IPS DF 4.7 (cell line): ENCODE measurements at regions not wholly inside any gene's neighbourhood (a gene's known extent, or its start where the extent isn't known, plus 50 kb on each side); places are given as distances from the start of the nearest gene placed in this dataset.

Experiments used
- DNase-seq: peaks from one replicate; pipeline ENCODE4 v3.0.0-alpha.2; 2013; ENCODE audit warnings: low spot score; ENCODE audit errors: extremely low read depth

DNA sequence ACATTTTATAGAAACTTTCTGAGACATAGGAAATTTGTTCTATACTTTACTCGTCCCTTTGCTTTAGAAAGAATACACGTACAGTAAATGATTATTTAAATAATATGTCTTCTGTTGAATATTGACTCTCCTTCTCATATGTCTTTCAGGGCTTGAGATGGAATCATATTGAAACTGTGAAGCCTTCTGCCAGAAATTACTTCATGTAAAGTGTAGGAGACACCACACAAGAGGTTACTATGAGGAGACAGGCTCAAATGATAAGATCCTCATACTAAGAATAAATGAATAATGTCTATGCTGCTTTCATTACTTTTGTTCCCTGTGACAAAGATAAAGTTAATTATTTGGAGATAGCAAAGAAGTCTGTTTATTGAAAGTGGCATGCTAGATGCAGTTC is 1240.3 kb upstream of the MAP3K7 start:
- no peak for DNase-seq

DNA sequence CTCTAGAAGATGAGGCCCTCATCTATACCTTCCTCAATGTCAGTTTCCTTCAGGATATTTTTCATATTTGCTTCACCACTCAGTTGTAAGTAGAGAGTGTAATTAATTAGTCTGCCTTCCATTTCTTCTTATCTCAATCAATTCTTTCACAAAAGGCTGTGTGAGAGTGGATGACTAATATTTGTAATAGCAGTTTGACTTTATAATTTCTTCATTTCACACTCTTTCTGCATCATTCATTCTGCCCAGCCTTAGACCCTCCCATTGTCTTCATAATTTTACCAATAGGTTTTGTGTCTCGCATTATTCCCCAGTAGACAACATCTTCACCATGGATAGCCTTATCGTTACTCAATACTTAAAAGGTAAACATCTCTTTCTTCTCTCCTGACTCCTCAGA is 1239.3 kb upstream of the MAP3K7 start:
- DNase-seq = no peak

DNA sequence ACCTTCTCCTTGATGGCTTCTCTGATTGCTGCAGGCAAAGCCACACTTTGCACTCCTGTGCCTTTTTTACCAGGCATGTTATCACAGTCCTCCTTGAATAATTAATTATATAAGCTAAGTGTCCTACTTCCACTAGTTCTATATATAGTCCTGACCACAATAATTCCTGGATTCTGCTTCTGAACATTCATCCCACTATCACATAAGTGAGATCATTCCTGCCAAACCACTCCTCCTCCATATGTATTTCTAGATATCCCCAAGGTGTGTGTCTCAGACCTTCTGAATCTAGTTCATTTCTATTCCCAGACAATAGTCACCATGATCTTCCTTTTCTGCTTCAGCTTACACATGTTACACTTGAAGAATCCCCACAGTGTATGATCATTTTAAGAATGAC is 1237.5 kb upstream of the MAP3K7 start:
- DNase-seq = no peak

DNA sequence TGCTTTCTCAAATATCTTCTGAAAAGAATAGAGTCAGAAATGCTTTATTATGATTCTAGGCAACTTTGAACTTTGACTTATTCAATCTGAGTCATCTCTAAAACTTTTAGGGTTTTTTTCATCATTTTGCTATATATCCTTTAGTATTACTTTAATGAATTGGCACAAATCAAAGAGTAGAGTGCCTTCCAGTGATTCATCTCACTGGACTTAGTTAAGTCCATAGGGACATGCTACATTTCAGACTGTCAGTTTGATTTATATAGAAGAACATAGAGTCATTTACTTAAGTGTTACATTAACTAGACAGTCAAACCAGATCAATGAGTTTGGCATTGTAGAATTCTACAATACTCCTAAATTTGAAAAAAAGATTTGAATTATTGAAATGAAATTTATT is 1235.7 kb upstream of the MAP3K7 start:
- DNase-seq = no peak

DNA sequence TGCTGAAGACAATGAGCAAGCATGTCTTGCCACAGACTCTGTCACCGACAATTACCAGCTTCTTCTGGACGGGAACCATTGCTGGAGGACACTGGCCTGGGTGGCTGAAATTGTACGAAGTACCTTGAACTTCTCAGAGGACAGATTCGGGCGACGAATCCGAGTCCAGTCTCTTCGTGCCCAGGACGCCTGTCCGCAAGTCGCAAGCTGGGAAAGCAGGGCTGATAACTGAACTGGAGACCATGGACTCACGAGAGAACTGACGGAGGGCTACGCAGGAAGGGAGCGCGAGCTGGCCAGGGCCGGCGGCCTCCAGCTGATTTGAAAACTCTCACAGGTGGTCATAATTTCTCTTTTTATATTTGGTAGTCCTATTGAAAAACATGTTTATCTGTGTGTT is 1229.5 kb upstream of the MAP3K7 start:
- no peak for DNase-seq

DNA sequence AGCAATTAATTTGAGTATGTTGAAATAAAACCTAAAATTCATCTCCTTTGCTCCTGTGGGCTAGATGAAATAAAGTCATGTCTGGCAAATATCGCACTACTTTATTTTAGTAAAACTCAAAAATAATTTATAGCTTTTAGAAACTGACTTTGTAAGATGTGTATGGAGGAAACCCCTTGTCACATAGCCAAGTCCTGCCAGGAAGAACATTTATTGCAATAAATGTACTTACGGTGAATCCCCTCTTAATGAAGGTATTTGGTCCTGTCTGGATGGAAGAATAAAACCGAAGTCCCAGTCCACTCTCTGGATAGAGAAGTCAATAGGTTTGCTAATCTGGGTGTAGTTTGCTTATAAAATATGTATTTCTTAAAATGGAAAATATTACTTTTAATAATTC is 1226.8 kb upstream of the MAP3K7 start:
- DNase-seq = no peak

DNA sequence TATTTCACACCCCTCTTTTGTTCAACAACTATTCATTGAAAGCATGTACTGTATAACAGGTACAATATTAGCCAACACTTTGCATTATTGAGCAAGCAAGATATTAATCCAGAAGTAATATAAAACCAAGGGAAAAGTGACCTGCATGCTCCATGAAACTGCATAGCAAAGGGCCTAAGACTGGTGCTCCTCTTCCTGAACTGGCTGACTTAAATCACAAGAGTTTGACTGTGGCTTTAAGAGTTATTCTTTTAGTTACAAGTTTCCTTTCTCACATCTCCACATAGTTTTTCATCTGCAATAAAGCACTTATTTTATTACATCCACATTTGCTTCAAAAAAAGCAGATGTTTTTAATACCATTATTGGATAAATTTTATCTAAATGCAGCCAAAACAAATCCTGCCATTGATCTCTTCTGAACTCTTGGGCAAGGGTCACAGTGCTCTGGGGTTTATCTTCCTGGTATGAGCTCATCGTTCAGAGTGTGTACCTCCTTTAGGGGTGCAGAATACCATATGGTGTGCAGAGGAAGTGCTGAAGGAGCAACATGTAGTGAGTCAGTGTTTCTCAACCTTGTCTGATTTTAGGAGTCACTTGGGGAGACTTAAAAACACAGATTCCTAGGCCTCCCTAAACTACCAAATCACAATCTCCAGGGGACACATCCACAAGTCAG is 1225.9 kb upstream of the MAP3K7 start:
- DNase-seq = no peak

DNA sequence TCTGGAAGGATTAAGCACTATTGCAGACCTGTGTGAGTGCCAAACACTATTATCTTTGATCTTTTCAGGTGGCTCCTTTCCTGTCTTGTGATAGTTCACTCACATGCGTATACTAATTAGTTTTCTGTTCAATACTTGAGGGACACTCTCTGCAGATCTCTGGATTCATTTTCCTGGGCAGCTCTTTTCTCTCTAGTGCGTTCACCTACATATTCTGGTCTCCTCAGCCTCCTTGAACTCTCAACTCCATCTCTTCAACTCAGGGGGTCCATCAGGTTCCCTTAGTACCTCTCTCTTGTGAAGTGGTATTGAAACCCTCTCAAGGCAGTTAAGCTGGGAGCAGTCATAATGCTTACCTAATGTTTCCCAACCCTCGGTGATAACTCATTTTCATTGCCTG is 1218.1 kb upstream of the MAP3K7 start:
- no peak for DNase-seq

DNA sequence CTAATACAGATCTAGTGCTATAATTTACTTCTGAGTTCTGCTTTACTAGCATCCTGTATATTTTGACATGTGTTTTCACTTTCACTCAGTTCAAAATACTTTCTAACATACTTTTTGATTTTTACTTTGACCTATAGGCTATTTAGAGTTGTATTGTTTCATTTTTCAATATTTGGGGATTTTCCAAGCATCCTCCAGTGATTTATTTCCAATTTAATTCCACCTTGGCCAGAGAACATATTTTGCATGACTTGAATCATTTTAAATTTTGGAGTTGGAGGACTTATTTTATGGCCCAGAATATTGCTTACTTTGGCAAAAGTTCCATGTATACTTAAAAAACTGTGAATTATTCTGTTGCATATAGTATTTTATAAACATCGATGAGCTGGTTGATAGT is 1215.6 kb upstream of the MAP3K7 start:
- no peak for DNase-seq

DNA sequence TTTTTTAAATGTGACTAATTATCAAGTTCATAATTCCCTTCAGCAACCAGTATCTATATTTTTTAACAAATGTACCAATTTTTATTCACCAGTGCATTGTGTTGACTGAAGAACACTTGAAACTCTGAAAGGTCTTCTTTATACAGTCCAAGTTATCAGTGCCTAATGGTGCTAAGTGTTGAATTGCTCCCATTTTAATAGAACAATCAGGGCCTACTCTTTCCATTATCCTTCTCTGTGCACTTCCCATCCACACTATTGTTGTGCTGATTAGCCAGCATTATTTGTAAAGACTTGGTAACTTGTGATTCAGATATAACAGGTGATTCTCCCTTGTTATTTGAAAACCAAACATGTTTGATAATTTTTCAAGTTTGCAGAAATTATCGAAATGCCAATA is 1209.7 kb upstream of the MAP3K7 start:
- DNase-seq = no peak

DNA sequence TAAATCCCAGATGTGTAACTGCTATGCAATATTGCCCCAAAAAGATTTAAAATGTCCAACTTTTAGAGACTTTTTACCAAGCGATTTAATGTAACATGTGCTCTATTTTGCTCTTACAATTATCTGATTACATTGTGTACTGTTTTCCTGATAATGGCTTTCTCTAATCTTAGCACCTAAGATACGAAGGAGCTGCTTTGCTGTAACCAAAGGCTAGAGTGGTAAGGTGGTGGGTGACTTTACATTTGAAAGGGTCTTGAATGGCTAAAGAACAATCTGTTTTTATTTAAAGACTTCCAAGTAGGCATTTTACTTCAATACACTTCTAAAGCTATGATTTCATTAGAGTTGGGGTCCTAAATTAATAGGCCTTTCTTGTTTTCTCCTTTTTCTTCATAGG is 1201.6 kb upstream of the MAP3K7 start:
- no peak for DNase-seq

DNA sequence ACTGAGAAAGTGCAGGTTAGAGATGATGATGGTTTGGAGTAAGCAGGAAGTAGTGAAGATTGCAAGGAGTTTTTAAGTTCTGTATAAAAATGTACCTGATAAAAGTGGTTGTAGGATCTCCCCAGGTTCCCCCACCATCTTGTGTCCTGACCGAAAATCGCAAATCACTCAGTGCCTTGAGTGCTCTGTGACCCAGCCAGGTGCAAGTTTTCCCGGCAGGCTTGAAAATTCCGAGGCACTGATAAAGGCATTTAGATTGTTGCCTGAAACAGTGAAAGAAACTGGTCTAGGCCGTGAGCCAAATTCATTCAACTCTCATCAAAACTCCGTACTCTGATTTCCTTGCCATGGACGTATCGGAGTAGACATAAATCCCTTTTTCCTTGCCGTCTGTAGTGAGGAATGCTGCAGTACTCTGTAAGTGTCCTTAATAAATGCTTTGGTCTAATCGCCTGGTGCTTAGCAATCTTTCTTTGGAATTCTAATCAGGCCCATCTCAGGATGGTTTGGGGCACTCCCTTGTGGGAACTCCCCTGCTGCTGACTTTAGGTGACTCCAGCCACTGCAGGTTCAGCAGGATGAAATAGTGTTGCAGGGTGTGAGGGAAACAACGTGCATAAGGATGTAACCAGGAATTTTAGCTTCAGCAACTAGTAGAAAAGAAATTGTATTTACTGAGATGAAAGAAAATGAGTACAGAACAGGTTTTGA is 1199.8 kb upstream of the MAP3K7 start:
- DNase-seq = no peak

DNA sequence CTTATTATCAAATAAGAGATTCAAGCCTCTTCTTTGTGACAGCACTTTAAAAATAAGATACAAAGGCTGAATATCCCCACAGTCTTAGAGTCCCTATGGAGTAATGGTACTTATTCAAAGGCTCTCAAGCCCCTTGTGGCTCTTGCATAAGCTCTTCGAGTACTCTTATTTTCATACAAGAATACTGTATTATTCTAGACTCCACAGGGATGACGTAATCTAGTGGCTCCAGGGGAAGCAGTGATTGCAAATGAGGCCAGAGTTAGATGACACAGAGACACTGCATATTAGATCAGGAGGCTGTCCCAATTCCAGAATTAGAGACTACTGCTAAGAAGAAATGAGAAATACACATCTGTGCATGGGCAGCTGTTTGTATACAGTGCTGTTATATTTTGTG is 1195.9 kb upstream of the MAP3K7 start:
- no peak for DNase-seq

DNA sequence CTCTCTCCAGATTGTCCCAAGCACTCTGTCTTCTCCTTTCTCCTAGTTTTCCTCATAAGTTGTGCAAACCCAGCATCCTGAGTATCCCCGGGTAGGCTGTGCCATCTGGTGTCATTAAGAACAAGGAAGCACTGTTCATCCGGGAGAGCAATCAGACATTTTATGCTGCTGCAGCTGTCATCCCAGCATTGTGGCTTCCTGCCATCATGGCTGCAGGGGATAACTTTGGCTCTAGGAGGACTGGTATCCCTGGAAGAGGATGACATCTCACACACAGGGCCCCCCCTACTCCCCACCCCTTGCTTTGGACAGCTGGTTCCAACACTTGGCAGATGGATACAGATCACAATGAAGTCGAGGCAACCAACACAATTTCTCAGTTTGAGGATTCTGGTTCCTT is 1195.1 kb upstream of the MAP3K7 start:
- DNase-seq = no peak

DNA sequence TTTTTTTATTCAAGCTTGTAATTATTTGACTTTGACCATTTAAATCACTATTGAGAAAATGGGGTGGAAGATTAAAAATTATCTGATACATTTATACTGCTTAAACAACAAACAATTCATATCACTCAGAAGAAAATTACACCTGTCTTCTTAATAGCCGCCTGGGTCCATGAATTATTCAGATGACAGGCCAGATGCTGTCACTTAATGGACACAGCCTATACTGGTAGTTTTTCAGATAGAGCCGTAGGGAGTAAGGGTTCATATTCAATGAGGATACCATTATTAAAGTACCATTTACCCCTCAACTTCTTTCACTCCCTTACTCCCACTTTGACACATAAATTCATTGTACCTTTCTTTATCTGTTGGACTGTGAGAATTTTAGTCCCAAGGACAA is 1193.4 kb upstream of the MAP3K7 start:
- no peak for DNase-seq

DNA sequence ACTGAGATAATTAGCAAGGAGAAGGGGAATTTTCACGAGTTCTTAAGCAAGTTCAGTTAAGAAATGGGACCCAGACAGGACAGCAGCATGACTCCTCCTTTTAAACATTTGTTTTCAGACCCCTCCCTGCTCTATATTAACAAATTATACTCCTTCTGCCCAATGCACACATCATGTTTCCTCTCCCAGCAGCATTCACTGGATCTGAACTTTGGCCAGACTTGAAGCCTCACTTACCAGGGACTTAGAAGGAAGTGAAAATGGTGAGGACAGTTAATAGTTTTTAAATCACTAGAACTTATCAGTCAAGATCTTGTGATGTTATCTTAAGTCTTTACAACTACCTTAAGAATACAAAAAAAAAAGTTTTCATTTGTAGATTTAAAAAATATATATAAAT is 1174.7 kb upstream of the MAP3K7 start:
- no peak for DNase-seq

DNA sequence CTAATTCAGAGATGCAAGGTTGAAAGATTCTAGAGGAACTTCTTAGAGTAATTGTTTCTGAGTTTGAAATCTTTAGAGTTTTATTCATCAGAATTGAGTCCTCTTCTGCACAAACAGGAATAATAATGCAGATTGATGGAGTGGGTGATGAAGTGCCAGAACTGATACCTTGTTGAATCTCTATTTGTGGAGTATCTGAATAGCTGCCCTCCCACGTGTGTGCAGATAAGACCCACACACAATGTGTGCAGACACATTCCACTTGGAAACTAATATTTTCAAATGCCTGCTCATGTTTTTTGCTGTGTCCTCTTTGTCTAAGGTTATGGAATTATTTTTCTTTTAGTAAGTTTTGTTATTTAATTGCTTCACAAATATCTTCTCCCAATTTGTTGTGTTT is 1167.8 kb upstream of the MAP3K7 start:
- DNase-seq = no peak

DNA sequence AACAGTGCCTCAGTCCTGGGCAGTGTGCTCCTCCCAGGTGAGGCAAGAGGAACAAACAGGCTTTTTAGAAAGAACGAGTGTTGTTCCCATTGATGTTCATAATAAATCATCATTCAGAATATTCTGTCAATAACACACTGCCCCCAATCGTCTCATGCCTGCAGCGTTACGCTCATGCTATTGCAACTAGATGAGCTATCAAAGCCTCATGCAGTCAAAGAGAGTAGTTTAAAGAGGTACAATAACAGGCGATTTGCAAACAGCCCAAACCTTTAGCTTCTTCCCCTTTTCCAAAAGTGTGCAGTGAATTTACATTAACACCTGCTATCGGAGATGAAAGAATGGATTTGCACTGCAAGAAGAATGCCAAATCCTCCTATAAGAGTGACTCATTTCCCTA is 1164.7 kb upstream of the MAP3K7 start:
- DNase-seq = no peak

DNA sequence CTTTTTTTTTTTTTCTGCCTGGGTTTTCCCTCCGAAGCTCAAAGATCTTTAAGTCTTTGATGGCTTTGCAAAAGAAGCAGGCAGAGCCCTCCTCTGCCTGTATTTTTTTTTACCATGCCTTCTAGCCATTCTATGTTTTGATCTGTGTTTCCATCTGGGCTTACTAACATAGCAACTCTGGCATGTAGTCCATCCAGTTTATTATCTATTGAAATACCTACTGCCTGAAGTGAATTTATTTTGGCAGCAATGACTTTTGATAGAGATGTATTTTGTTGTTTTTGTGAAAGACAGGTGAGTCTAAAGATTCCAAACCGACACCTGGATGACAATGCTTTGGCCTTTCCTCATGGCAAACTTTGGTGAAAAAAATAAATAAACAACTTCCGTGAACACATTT is 1157.7 kb upstream of the MAP3K7 start:
- no peak for DNase-seq

DNA sequence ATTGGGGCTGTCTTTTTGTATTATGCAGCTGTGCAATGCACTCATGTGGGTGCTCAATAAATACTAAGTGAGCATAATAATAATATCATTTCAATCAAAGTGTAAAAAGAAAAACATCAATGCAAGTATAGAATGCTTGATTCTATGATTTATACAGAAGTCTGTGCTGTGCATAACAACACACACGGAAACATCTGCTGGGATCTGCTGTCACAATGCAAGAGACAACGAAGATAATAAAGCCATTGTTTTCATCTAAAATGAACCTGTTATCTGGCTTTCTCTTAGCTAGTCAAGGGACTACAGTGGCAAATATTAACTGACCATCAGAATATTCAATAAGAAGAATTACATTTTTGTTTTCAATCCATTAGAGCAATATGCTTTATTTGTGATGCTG is 1156.9 kb upstream of the MAP3K7 start:
- no peak for DNase-seq

DNA sequence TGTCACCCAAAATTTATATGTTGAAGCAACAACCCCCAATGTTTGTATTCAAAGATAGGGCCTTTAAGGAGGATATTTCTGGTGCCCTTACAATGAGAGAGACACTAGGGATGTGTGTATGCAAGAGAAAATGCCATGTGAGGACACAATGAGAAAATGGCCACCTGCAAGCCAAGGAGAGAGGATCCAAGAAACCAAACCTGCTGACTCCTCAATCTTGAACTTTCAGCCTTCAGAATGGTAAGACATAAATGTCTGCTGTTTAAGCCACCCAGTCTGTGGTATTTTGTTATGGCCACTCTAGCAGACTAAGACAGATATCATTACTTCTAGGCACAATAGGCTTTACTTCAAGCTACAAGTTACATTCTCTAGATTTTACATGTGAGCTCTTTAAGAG is 1145.1 kb upstream of the MAP3K7 start:
- DNase-seq = no peak

DNA sequence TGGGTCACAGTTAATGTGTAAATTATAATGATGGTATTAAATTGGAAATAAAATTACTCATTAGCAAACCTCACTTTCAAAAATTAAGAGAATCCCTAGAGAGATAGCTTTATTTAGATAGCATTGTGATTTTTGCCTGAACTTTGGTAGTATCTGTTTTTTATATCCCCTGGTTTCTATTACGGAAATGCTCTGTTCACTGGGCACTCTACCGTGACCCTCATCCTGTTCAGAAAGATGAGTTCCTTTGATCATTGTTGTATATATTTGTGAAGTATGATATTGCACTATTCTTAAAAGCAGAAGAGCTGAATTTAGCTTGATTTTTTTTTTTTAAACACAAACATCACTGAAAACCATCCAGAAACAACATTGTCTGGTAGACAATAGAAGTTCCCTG is 1143.8 kb upstream of the MAP3K7 start:
- no peak for DNase-seq

DNA sequence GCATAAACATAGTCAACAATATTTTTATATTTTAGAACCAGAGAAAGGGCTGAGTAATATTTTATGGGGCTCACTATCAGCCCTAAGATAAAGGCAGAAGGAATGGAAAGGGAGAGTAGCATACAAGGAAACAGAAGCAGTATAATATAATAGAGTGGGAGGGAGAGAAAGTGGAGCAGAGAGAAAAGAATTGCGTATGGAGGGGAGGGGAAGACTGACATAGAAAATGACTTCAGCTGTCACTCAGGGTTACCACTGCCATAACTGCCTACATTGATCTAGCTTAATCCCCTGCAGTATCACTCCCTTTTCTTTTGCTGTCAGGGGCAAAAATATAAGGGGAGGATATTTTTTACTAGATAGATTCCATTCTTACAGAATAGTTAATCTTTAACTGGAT is 1133.5 kb upstream of the MAP3K7 start:
- no peak for DNase-seq

DNA sequence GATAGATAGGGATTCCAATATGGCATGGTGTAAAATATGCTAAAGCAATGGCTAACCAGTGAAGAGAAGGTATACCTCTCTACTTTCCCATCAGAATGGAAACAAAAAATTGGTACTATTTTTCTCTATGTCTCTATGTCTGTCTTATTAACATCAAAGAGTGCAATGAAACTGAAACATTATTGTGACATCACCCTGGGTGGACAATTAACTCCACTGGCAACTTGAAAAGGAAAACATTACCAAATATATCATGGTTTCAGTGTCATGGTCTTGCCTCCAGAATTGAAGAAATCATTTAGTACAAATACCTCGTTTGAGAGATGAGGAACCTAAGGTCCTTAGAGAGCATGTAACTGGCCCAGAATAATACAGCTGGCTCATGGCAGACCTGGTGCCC is 1132.5 kb upstream of the MAP3K7 start:
- DNase-seq = no peak
